Ascending aorta (tissue), 2 donors: ENCODE measurements at regions not wholly inside any gene's neighbourhood (a gene's known extent, or its start where the extent isn't known, plus 50 kb on each side); places are given as distances from the start of the nearest gene placed in this dataset.
"Not testable (repeated sequence)": the region's sequence is repeated elsewhere in the genome, so short reads cannot be mapped to it uniquely, and the experiment has no call there.

Experiments
- DNase-seq, 2 donors: peaks; one replicate each; pipeline ENCODE4 v3.0.0-alpha.2; 2019; ENCODE audit warnings: low spot score in 2 of 2
- H3K27ac ChIP-seq, 2 donors: fragments of 200-600 bp; sonication (generic); one replicate each; pipeline ENCODE4 v1.5.1; 2016 to 2017; ENCODE audit warnings: mild to moderate bottlenecking in 1 of 2
- H3K27me3 ChIP-seq: fragments of 200-600 bp; sonication (generic); one replicate; pipeline ENCODE4 v1.5.1; 2017
- H3K36me3 ChIP-seq, 2 donors: fragments of 200-600 bp; sonication (generic); one replicate each; pipeline ENCODE4 v1.5.1; 2016
- H3K4me1 ChIP-seq, 2 donors: fragments of 200-600 bp; sonication (generic); one replicate each; pipeline ENCODE4 v1.5.1; 2016 to 2017; ENCODE audit warnings: mild to moderate bottlenecking in 1 of 2
- H3K4me3 ChIP-seq, 2 donors: fragments of 200-600 bp; sonication (generic); one replicate each; pipeline ENCODE4 v1.5.1; 2016 to 2017; ENCODE audit warnings: mild to moderate bottlenecking in 1 of 2
- H3K9me3 ChIP-seq, 2 donors: fragments of 200-600 bp; sonication (generic); one replicate each; pipeline ENCODE4 v1.5.1; 2016
- CTCF ChIP-seq, 3 experiments: fragments of 200-600 bp in 2 of 3; fragments of 450-650 bp in 1 of 3; sonication (generic) in 2 of 3; IDR thresholded peaks; one replicate each; pipeline ENCODE4 v1.5.1; 2016 to 2019; ENCODE audit warnings: antibody characterized with exemption in 3 of 3, mild to moderate bottlenecking in 1 of 3, moderate library complexity in 1 of 3
- intact Hi-C: fragments of 100-400 bp; cut with DNase I; formaldehyde crosslinking; loops from one replicate; pipeline ENCODE4 v1.15.1; 2023

GRCh38 chr1:242890192-242890741 lies 364.8 kb downstream of the CEP170 start:
- Histone ChIP-seq H3K36me3 (no peaks in the 10 kb centered on the region), H3K27ac (no peak overlapping the region), H3K9me3 (no peaks in the 10 kb centered on the region), H3K4me3 (no peak overlapping the region), H3K4me1 (no peaks in the 10 kb centered on the region), H3K27me3 (no peaks in the 10 kb centered on the region)
- TF ChIP-seq CTCF (IDR thresholded peaks at IDR 0.05), result no peak
- intact Hi-C loops, result no loop called here
- DNase-seq, result no peak

GRCh38 chr1:242886137-242886536 lies 361.6 kb upstream of the PLD5 start:
- no peaks in the 10 kb centered on the region for H3K4me1 ChIP-seq
- intact Hi-C loops, result no loop called here
- no peak overlapping the region for H3K27ac ChIP-seq
- no peaks in the 10 kb centered on the region for H3K9me3 ChIP-seq
- no peak for DNase-seq
- no peak overlapping the region for H3K4me3 ChIP-seq
- TF ChIP-seq CTCF (IDR thresholded peaks at IDR 0.05), result no peak
- H3K27me3 ChIP-seq, result no peaks in the 10 kb centered on the region
- no peaks in the 10 kb centered on the region for H3K36me3 ChIP-seq

- H3K9me3 ChIP-seq, result not testable (repeated sequence)
These were observed 355.5 kb upstream of the PLD5 start for GRCh38 chr1:242880022-242880421.

GRCh38 chr1:242877743-242878142 lies 353.2 kb upstream of the PLD5 start:
- Histone ChIP-seq H3K36me3 (no peaks in the 10 kb centered on the region), H3K4me3 (no peak overlapping the region), H3K27ac (no peak overlapping the region), H3K27me3 (no peaks in the 10 kb centered on the region), H3K9me3 (no peaks in the 10 kb centered on the region), H3K4me1 (no peaks in the 10 kb centered on the region)
- intact Hi-C loops, result no loop called here
- TF ChIP-seq CTCF (IDR thresholded peaks at IDR 0.05), result no peak
- no peak for DNase-seq

More at GRCh38 chr1:242880022-242880421, 355.5 kb upstream of the PLD5 start:
- intact Hi-C loops, DNase-seq, H3K27me3 ChIP-seq, H3K27ac ChIP-seq, H3K4me3 ChIP-seq, H3K36me3 ChIP-seq, H3K4me1 ChIP-seq: not testable (repeated sequence)

- H3K4me1 ChIP-seq, result no peaks in the 10 kb centered on the region
- H3K36me3 ChIP-seq, result no peaks in the 10 kb centered on the region
- no peaks in the 10 kb centered on the region for H3K9me3 ChIP-seq
- TF ChIP-seq CTCF (IDR thresholded peaks at IDR 0.05), result no peak
- no peak overlapping the region for H3K4me3 ChIP-seq
- H3K27ac ChIP-seq, result no peak overlapping the region
- no peaks in the 10 kb centered on the region for H3K27me3 ChIP-seq
- intact Hi-C loops, result no loop called here
- DNase-seq, result no peak
These were observed 352.7 kb upstream of the PLD5 start for GRCh38 chr1:242877229-242877628.

GRCh38 chr1:242876030-242876429 lies 351.5 kb upstream of the PLD5 start:
- Histone ChIP-seq H3K27ac (no peak overlapping the region), H3K4me1 (no peaks in the 10 kb centered on the region)
- TF ChIP-seq CTCF (IDR thresholded peaks at IDR 0.05), result no peak

More at GRCh38 chr1:242876030-242876429, 351.5 kb upstream of the PLD5 start:
- Histone ChIP-seq H3K9me3 (no peaks in the 10 kb centered on the region), H3K36me3 (no peaks in the 10 kb centered on the region), H3K27me3 (no peaks in the 10 kb centered on the region), H3K4me3 (no peak overlapping the region)
- intact Hi-C loops, result no loop called here
- DNase-seq, result no peak
